H1 (cell line): ENCODE measurements at regions not wholly inside any gene's neighbourhood (a gene's known extent, or its start where the extent isn't known, plus 50 kb on each side); places are given as distances from the start of the nearest gene placed in this dataset.

ENCODE experiments used
- CTCF ChIA-PET: fragments of 300-600 bp; sonication (Branson Sonifier 250); formaldehyde crosslinking; loops from one replicate; lab custom pipeline; 2021; ENCODE audit not compliant: partially characterized antibody; lab: Charles Lee
- POLR2A ChIA-PET: fragments of 300-600 bp; sonication (Branson Sonifier 250); formaldehyde crosslinking; loops from one replicate; lab custom pipeline; 2021; ENCODE audit warnings: inconsistent platforms; ENCODE audit not compliant: partially characterized antibody; lab: Charles Lee
- DNase-seq, 2 experiments: peaks; one replicate each; pipeline versions ENCODE4 v3.0.0 to v3.0.0-alpha.2; 2010 to 2022; ENCODE audit warnings: low spot score in 2 of 2, low read depth in 1 of 2, mixed read lengths in 1 of 2
- FAIRE-seq: peaks from 2 replicates; lab custom pipeline; 2011; peaks lifted over from hg19 to GRCh38; lab: Jason Lieb, UNC
- H2AFZ ChIP-seq: 2 replicates; pipeline ENCODE4 v1.8.1; 2012; ENCODE audit warnings: low read length, inconsistent platforms
- H2AK5ac ChIP-seq: 2 replicates; pipeline ENCODE4 v1.6.1; 2013; ENCODE audit warnings: low read depth, low read length
- H2BK120ac ChIP-seq: replicated peaks from 2 replicates; pipeline ENCODE3; 2013; ENCODE audit warnings: low read depth, low read length, inconsistent platforms
- H2BK12ac ChIP-seq: 2 replicates; pipeline ENCODE4 v1.6.1; 2013; ENCODE audit warnings: low read depth, low read length
- H2BK15ac ChIP-seq: 2 replicates; pipeline ENCODE4 v1.6.1; 2013; ENCODE audit warnings: low read length
- H2BK20ac ChIP-seq: 2 replicates; pipeline ENCODE4 v1.6.1; 2013; ENCODE audit warnings: low read length
- H2BK5ac ChIP-seq: 2 replicates; pipeline ENCODE4 v1.6.1; 2013; ENCODE audit warnings: low read depth, low read length
- H3K14ac ChIP-seq: 2 replicates; pipeline ENCODE4 v1.6.1; 2013; ENCODE audit warnings: inconsistent platforms; ENCODE audit not compliant: insufficient read length
- H3K18ac ChIP-seq: 2 replicates; pipeline ENCODE4 v1.6.1; 2013; ENCODE audit warnings: low read length; ENCODE audit errors: extremely low read depth
- H3K23ac ChIP-seq: 2 replicates; pipeline ENCODE4 v1.6.1; 2013; ENCODE audit warnings: inconsistent platforms; ENCODE audit not compliant: insufficient read length
- H3K23me2 ChIP-seq: 2 replicates; pipeline ENCODE4 v1.6.1; 2013; ENCODE audit warnings: low read depth, low read length
- H3K27ac ChIP-seq: 2 replicates; pipeline ENCODE4 v1.6.1; 2011; ENCODE audit warnings: low read depth, low read length, inconsistent platforms
- H3K27me3 ChIP-seq, 4 experiments: replicated peaks in 1 of 4; 1 replicate in 1 of 4; 2 replicates in 3 of 4; pipeline versions ENCODE4 v1.6.1 to v1.8.1; 2011 to 2013; ENCODE audit warnings: low read length in 3 of 4, mild to moderate bottlenecking in 3 of 4, inconsistent platforms in 2 of 4, mixed read lengths in 2 of 4, moderate library complexity in 1 of 4; ENCODE audit not compliant: control insufficient read depth in 3 of 4, insufficient read depth in 3 of 4; ENCODE audit errors: extremely low read depth in 1 of 4
- H3K36me3 ChIP-seq, 4 experiments: 2 replicates each; pipeline versions ENCODE4 v1.6.1 to v1.8.1; 2011 to 2013; ENCODE audit warnings: mild to moderate bottlenecking in 4 of 4, low read length in 3 of 4, moderate library complexity in 2 of 4, control low read depth in 1 of 4, inconsistent platforms in 1 of 4; ENCODE audit not compliant: insufficient read depth in 4 of 4, control insufficient read depth in 2 of 4
- H3K4ac ChIP-seq: replicated peaks from 2 replicates; pipeline ENCODE3; 2013; ENCODE audit warnings: low read length, low read depth, mixed read lengths, inconsistent platforms; ENCODE audit not compliant: insufficient read length
- H3K4me1 ChIP-seq, 4 experiments: replicated peaks in 1 of 4; 1 replicate in 1 of 4; 2 replicates in 3 of 4; pipeline versions ENCODE4 v1.6.1 to v1.8.1; 2011 to 2013; ENCODE audit warnings: low read length in 3 of 4, inconsistent platforms in 2 of 4, mixed read lengths in 1 of 4; ENCODE audit not compliant: insufficient read depth in 4 of 4, control insufficient read depth in 3 of 4
- H3K4me2 ChIP-seq, 2 experiments: 2 replicates each; pipeline versions ENCODE4 v1.6.1 to v1.8.1; 2011 to 2013; ENCODE audit warnings: low read depth in 2 of 2, low read length in 2 of 2, control low read depth in 1 of 2, inconsistent platforms in 1 of 2, mild to moderate bottlenecking in 1 of 2; ENCODE audit not compliant: insufficient read depth in 1 of 2
- H3K4me3 ChIP-seq, 4 experiments: fragments of 200-600, 300-600 bp in 1 of 4; sonication (generic), shearing (Covaris generic), sonication (Bioruptor Twin) in 1 of 4; 2 replicates each; pipeline versions ENCODE4 v1.5.1 to v1.8.1; 2011 to 2016; ENCODE audit warnings: low read length in 4 of 4, low read depth in 3 of 4, control low read depth in 2 of 4, inconsistent platforms in 2 of 4, mild to moderate bottlenecking in 2 of 4, mixed read lengths in 1 of 4, moderate library complexity in 1 of 4; ENCODE audit not compliant: insufficient read depth in 2 of 4; ENCODE audit errors: extremely low read depth in 1 of 4
- H3K56ac ChIP-seq: replicated peaks from 2 replicates; pipeline ENCODE3; 2013; ENCODE audit warnings: low read depth, mild to moderate bottlenecking, mixed read lengths, low read length, inconsistent platforms; ENCODE audit not compliant: insufficient read length
- H3K79me1 ChIP-seq: 2 replicates; pipeline ENCODE4 v1.6.1; 2013; ENCODE audit warnings: low read depth, low read length, control low read depth
- H3K79me2 ChIP-seq, 2 experiments: 2 replicates each; pipeline versions ENCODE4 v1.6.1 to v1.8.1; 2012 to 2013; ENCODE audit warnings: low read length in 2 of 2, mild to moderate bottlenecking in 2 of 2, inconsistent platforms in 1 of 2; ENCODE audit not compliant: insufficient read depth in 2 of 2, control insufficient read depth in 1 of 2
- H3K9ac ChIP-seq, 4 experiments: replicated peaks in 1 of 4; 1 replicate in 1 of 4; 2 replicates in 3 of 4; pipeline versions ENCODE4 v1.6.1 to v1.8.1; 2011 to 2013; ENCODE audit warnings: low read depth in 3 of 4, low read length in 3 of 4, control low read depth in 2 of 4, mild to moderate bottlenecking in 2 of 4, moderate library complexity in 2 of 4, inconsistent platforms in 1 of 4; ENCODE audit errors: extremely low read depth in 1 of 4
- H3K9me3 ChIP-seq, 2 experiments: 2 replicates each; pipeline versions ENCODE4 v1.6.1 to v1.8.1; 2012 to 2013; ENCODE audit warnings: mild to moderate bottlenecking in 2 of 2, moderate library complexity in 2 of 2, control low read depth in 1 of 2, inconsistent platforms in 1 of 2, low read depth in 1 of 2, low read length in 1 of 2, mixed read lengths in 1 of 2; ENCODE audit not compliant: insufficient read depth in 2 of 2
- H4K20me1 ChIP-seq, 2 experiments: replicated peaks in 1 of 2; 2 replicates each; pipeline versions ENCODE3 to v1.8.1; 2011 to 2013; ENCODE audit warnings: inconsistent platforms in 2 of 2, low read length in 2 of 2, mild to moderate bottlenecking in 1 of 2; ENCODE audit not compliant: insufficient read depth in 2 of 2, control insufficient read depth in 1 of 2
- H4K5ac ChIP-seq: 2 replicates; pipeline ENCODE4 v1.6.1; 2013; ENCODE audit warnings: low read length, low read depth, mixed read lengths, inconsistent platforms; ENCODE audit not compliant: insufficient read length
- H4K8ac ChIP-seq: 2 replicates; pipeline ENCODE4 v1.8.0; 2013; ENCODE audit warnings: mild to moderate bottlenecking, moderate library complexity, low read length, inconsistent platforms; ENCODE audit not compliant: insufficient read depth; ENCODE audit errors: extremely low read depth
- H4K91ac ChIP-seq: replicated peaks from 2 replicates; pipeline ENCODE3; 2013; ENCODE audit warnings: low read length, mixed read lengths, inconsistent platforms; ENCODE audit not compliant: insufficient read length
- GABPA ChIP-seq: IDR thresholded peaks from 2 replicates; pipeline ENCODE4 v1.6.1; 2011; ENCODE audit warnings: mild to moderate bottlenecking, low read length, moderate library complexity, borderline replicate concordance; ENCODE audit not compliant: insufficient read depth
- HDAC2 ChIP-seq, 2 experiments: fragments of 300-600 bp in 1 of 2; sonication (generic) in 1 of 2; IDR thresholded peaks; 2 replicates each; pipeline ENCODE4 v1.6.1; 2011 to 2012; ENCODE audit warnings: low read depth in 2 of 2, low read length in 2 of 2, mild to moderate bottlenecking in 2 of 2, moderate library complexity in 2 of 2, borderline replicate concordance in 1 of 2, inconsistent platforms in 1 of 2
- HDAC6 ChIP-seq: IDR thresholded peaks from one replicate; pipeline ENCODE4 v1.7.1; 2012; ENCODE audit warnings: low read depth, mild to moderate bottlenecking, inconsistent platforms, low read length, moderate library complexity
- SRF ChIP-seq: IDR thresholded peaks from 2 replicates; pipeline ENCODE4 v1.6.1; 2011; ENCODE audit warnings: mild to moderate bottlenecking, low read depth, low read length, moderate library complexity
- WGBS, 2 experiments: shearing (Covaris generic) in 1 of 2; methylation state at CpG; one replicate each; pipeline versions ENCODE4 v1.1.6 to v1.1.7; 2013 to 2015; ENCODE audit warnings: low lambda C conversion rate in 2 of 2, mixed read lengths in 2 of 2, inconsistent platforms in 1 of 2, low coverage in 1 of 2, missing lambda C conversion rate in 1 of 2; ENCODE audit not compliant: insufficient replicate concordance in 2 of 2, insufficient coverage in 1 of 2, insufficient read length in 1 of 2; ENCODE audit errors: extremely low coverage in 1 of 2, missing lambda C conversion rate in 1 of 2; 5-methylcytosine and 5-hydroxymethylcytosine counted together
- TF ChIP-seq, protein P1 (sequence below): IDR thresholded peaks from 2 replicates; pipeline ENCODE4 v1.6.1; 2012; ENCODE audit warnings: low read length, inconsistent platforms

DNA sequence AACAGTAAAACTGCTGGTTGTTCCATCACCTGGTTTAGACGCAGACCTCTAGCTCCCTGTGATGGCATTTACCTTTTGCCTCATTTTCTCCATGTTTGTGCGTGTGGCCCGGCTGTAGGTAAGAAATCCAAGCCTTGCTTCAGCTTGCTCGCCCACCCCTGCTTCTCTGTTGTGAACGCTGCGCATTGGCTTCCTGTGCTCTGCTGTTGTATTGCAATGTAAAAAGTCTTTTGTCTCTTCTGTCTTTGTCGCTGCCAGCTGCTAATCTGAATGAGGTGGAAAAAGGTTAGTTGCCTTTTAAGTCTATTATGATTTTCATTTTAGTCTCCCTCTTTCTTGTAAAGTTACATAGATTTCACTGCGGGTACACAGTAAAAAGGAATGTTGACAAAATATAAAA lies 127.3 kb upstream of the PACRGL start:
- no peaks in the 10 kb centered on the region for H3K27me3 ChIP-seq
- H4K91ac ChIP-seq, result peak overlapping the region; percentile 87
- H2BK5ac ChIP-seq, result peak overlapping the region; percentile 80; the same call in 1 of the 2 replicates
- peak overlapping the region; percentile 85 for H2AFZ ChIP-seq
- H3K9me3 ChIP-seq, result no peaks in the 10 kb centered on the region
- ChIA-PET CTCF (interaction anchor here (1.6 kb wide), 1 partner anchor 12 kb away, joined by 3 read pairs; no protein-coding TSS in a partner anchor), POLR2A (no interaction called here)
- H3K4me2 ChIP-seq, result peak overlapping the region; percentile 39 to 60; a peak in 3 of 4 replicates
- peaks cover 0 to 8% (median 5%) of the 10 kb centered on the region in 4 experiments; a peak in 3 of 7 replicates for H3K4me1 ChIP-seq
- no peak overlapping the region for H3K14ac ChIP-seq
- no peak overlapping the region for H2BK20ac ChIP-seq
- H3K56ac ChIP-seq, result peak overlapping the region; percentile 42
- H3K23ac ChIP-seq, result no peak overlapping the region
- H4K8ac ChIP-seq, result no peak overlapping the region
- H3K79me1 ChIP-seq, result no peaks in the 10 kb centered on the region
- no peak for DNase-seq
- H3K18ac ChIP-seq, result peak overlapping the region; percentile 61; the same call in 1 of the 2 replicates
- H2BK15ac ChIP-seq, result no peak overlapping the region
- H2BK120ac ChIP-seq, result no peak overlapping the region
- H3K27ac ChIP-seq, result peak overlapping the region; percentile 13; the same call in 1 of the 2 replicates
- 16% methylated on average over 8 of the region's 8 CpGs; no CpG with 5 or more reads in 1 of the 2 experiments for WGBS, 2 experiments
- no peaks in the 10 kb centered on the region for H4K20me1 ChIP-seq
- no peak overlapping the region for H4K5ac ChIP-seq
- no peaks in the 10 kb centered on the region for H3K36me3 ChIP-seq
- no peak overlapping the region for H2AK5ac ChIP-seq
- peak overlapping the region in 1 of 4 experiments; percentile 35; a peak in 1 of 8 replicates for H3K4me3 ChIP-seq
- H2BK12ac ChIP-seq, result 0 out of 2 replicates have a peak overlapping the region, but pooled peaks have one; percentile 35
- peaks cover 2% of the 10 kb centered on the region; the same call in 1 of the 2 replicates for H3K23me2 ChIP-seq
- FAIRE-seq, result peak; percentile 45
- H3K4ac ChIP-seq, result no peak overlapping the region
- H3K9ac ChIP-seq, result no peak overlapping the region
- no peaks in the 10 kb centered on the region for H3K79me2 ChIP-seq
- TF ChIP-seq, protein P1, sequence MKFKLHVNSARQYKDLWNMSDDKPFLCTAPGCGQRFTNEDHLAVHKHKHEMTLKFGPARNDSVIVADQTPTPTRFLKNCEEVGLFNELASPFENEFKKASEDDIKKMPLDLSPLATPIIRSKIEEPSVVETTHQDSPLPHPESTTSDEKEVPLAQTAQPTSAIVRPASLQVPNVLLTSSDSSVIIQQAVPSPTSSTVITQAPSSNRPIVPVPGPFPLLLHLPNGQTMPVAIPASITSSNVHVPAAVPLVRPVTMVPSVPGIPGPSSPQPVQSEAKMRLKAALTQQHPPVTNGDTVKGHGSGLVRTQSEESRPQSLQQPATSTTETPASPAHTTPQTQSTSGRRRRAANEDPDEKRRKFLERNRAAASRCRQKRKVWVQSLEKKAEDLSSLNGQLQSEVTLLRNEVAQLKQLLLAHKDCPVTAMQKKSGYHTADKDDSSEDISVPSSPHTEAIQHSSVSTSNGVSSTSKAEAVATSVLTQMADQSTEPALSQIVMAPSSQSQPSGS, result no peak
- TF ChIP-seq GABPA (no peak), HDAC2 (IDR thresholded peaks at IDR 0.05; ENCODE audit: borderline replicate concordance in 1 of 2, low read depth in 2 of 2, low read length in 2 of 2) (no peak), HDAC6 (no peak), SRF (no peak)
